Middle frontal gyrus (tissue), 1 donor: ENCODE measurements at regions not wholly inside any gene's neighbourhood (a gene's known extent, or its start where the extent isn't known, plus 50 kb on each side); places are given as distances from the start of the nearest gene placed in this dataset.

Experiments
- DNase-seq: peaks from one replicate; pipeline ENCODE4 v3.0.0-alpha.2; 2015; ENCODE audit warnings: low spot score; ENCODE audit errors: extremely low spot score

GRCh38 chr16:51343411-51343810 is 192.3 kb upstream of the SALL1 start:
- DNase-seq = no peak

- DNase-seq = no peak
Observed at GRCh38 chr16:51341204-51341603, 190.1 kb upstream of the SALL1 start.

- no peak for DNase-seq
Observed at GRCh38 chr16:51337662-51338061, 186.6 kb upstream of the SALL1 start.

GRCh38 chr16:51328733-51329132 is 177.7 kb upstream of the SALL1 start:
- no peak for DNase-seq

- no peak for DNase-seq
Observed at GRCh38 chr16:51327001-51327400, 175.9 kb upstream of the SALL1 start.

GRCh38 chr16:51326131-51326856 is 175.2 kb upstream of the SALL1 start:
- peak; percentile 5 for DNase-seq

- no peak for DNase-seq
Observed at GRCh38 chr16:51321251-51321650, 170.2 kb upstream of the SALL1 start.

- no peak for DNase-seq
Observed at GRCh38 chr16:51317575-51317974, 166.5 kb upstream of the SALL1 start.

GRCh38 chr16:51313198-51313597 is 162.1 kb upstream of the SALL1 start:
- DNase-seq = no peak

GRCh38 chr16:51312363-51313150 is 161.5 kb upstream of the SALL1 start:
- DNase-seq = no peak

- no peak for DNase-seq
Observed at GRCh38 chr16:51310159-51310558, 159.1 kb upstream of the SALL1 start.

GRCh38 chr16:51306886-51307595 is 156.0 kb upstream of the SALL1 start:
- DNase-seq = no peak

GRCh38 chr16:51306116-51306515 is 155.0 kb upstream of the SALL1 start:
- DNase-seq = no peak

- DNase-seq = no peak
Observed at GRCh38 chr16:51305337-51305736, 154.3 kb upstream of the SALL1 start.

GRCh38 chr16:51302042-51302441 is 151.0 kb upstream of the SALL1 start:
- no peak for DNase-seq

- DNase-seq = no peak
Observed at GRCh38 chr16:51298800-51299199, 147.7 kb upstream of the SALL1 start.

- no peak for DNase-seq
Observed at GRCh38 chr16:51290442-51291285, 139.6 kb upstream of the SALL1 start.

GRCh38 chr16:51289336-51289735 is 138.3 kb upstream of the SALL1 start:
- no peak for DNase-seq

GRCh38 chr16:51287121-51287755 is 136.2 kb upstream of the SALL1 start:
- DNase-seq = no peak

GRCh38 chr16:51286272-51286671 is 135.2 kb upstream of the SALL1 start:
- no peak for DNase-seq

GRCh38 chr16:51276336-51276735 is 125.3 kb upstream of the SALL1 start:
- no peak for DNase-seq
